ENCODE measurements at regions not wholly inside any gene's neighbourhood (a gene's known extent, or its start where the extent isn't known, plus 50 kb on each side); places are given as distances from the start of the nearest gene placed in this dataset.

GRCh38 chr6:155832596-155832995 lies 377.0 kb upstream of the NOX3 start:
- TF ChIP-seq, protein P1, sequence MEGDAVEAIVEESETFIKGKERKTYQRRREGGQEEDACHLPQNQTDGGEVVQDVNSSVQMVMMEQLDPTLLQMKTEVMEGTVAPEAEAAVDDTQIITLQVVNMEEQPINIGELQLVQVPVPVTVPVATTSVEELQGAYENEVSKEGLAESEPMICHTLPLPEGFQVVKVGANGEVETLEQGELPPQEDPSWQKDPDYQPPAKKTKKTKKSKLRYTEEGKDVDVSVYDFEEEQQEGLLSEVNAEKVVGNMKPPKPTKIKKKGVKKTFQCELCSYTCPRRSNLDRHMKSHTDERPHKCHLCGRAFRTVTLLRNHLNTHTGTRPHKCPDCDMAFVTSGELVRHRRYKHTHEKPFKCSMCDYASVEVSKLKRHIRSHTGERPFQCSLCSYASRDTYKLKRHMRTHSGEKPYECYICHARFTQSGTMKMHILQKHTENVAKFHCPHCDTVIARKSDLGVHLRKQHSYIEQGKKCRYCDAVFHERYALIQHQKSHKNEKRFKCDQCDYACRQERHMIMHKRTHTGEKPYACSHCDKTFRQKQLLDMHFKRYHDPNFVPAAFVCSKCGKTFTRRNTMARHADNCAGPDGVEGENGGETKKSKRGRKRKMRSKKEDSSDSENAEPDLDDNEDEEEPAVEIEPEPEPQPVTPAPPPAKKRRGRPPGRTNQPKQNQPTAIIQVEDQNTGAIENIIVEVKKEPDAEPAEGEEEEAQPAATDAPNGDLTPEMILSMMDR (IDR thresholded peaks at IDR 0.05): no peak
- TF ChIP-seq EP300 (IDR thresholded peaks at IDR 0.05; ENCODE audit: low read depth) (no peak), POLR2A (IDR thresholded peaks at IDR 0.05) (no peak)
